Peyer's patch (tissue), 4 donors: ENCODE measurements at regions not wholly inside any gene's neighbourhood (a gene's known extent, or its start where the extent isn't known, plus 50 kb on each side); places are given as distances from the start of the nearest gene placed in this dataset.

Source experiments
- DNase-seq, 3 donors: peaks; one replicate each; pipeline ENCODE4 v3.0.0-alpha.2; 2017 to 2019
- H3K27ac ChIP-seq, 4 donors: fragments of 200-600 bp; sonication (generic); one replicate each; pipeline ENCODE4 v1.5.1; 2016 to 2019
- H3K27me3 ChIP-seq, 2 donors: fragments of 200-600 bp; sonication (generic); one replicate each; pipeline ENCODE4 v1.5.1; 2019
- H3K36me3 ChIP-seq, 3 donors: fragments of 200-600 bp; sonication (generic); one replicate each; pipeline ENCODE4 v1.5.1; 2016 to 2019
- H3K4me1 ChIP-seq, 4 donors: fragments of 200-600 bp; sonication (generic); one replicate each; pipeline ENCODE4 v1.5.1; 2016 to 2019
- H3K4me3 ChIP-seq, 4 donors: fragments of 200-600 bp; sonication (generic); 1 replicate in 3 of 4; 2 replicates in 1 of 4; pipeline ENCODE4 v1.5.1; 2016 to 2019; ENCODE audit warnings: mild to moderate bottlenecking in 1 of 4
- H3K9me3 ChIP-seq, 4 donors: fragments of 200-600 bp; sonication (generic); one replicate each; pipeline ENCODE4 v1.5.1; 2016 to 2019; ENCODE audit warnings: mild to moderate bottlenecking in 1 of 4
- CTCF ChIP-seq, 6 experiments: fragments of 450-650 bp in 4 of 6; fragments of 200-600 bp in 2 of 6; sonication (generic) in 1 of 6; IDR thresholded peaks; one replicate each; pipeline ENCODE4 v1.5.1; 2017 to 2019; ENCODE audit warnings: antibody characterized with exemption in 6 of 6, mild to moderate bottlenecking in 3 of 6, moderate library complexity in 1 of 6
- POLR2A ChIP-seq, 2 donors: fragments of 450-650 bp; IDR thresholded peaks; one replicate each; pipeline ENCODE4 v1.5.1; 2017; ENCODE audit warnings: antibody characterized with exemption in 2 of 2, mild to moderate bottlenecking in 2 of 2, moderate library complexity in 2 of 2

GRCh38 chr12:77724367-77724957 lies 106.2 kb upstream of the NAV3 start:
- Histone ChIP-seq H3K27ac (no peak overlapping the region), H3K27me3 (no peaks in the 10 kb centered on the region), H3K36me3 (no peaks in the 10 kb centered on the region), H3K9me3 (no peaks in the 10 kb centered on the region), H3K4me1 (no peaks in the 10 kb centered on the region), H3K4me3 (no peak overlapping the region)
- DNase-seq = no peak
- TF ChIP-seq CTCF (IDR thresholded peaks at IDR 0.05) (peak in 4 of 6 experiments; percentile 19 to 55 (median 52)), POLR2A (IDR thresholded peaks at IDR 0.05) (no peak)

- H3K27ac ChIP-seq = no peak overlapping the region
- no peaks in the 10 kb centered on the region for H3K27me3 ChIP-seq
- H3K9me3 ChIP-seq = no peaks in the 10 kb centered on the region
- DNase-seq = no peak
- no peaks in the 10 kb centered on the region for H3K4me1 ChIP-seq
- TF ChIP-seq POLR2A (IDR thresholded peaks at IDR 0.05) = no peak
- no peak for TF ChIP-seq CTCF (IDR thresholded peaks at IDR 0.05)
- no peak overlapping the region for H3K4me3 ChIP-seq
- H3K36me3 ChIP-seq = no peaks in the 10 kb centered on the region
Measured at GRCh38 chr12:77723308-77723707, 107.4 kb upstream of the NAV3 start.

GRCh38 chr12:77722536-77722935 lies 108.2 kb upstream of the NAV3 start:
- Histone ChIP-seq H3K36me3 (no peaks in the 10 kb centered on the region), H3K9me3 (no peaks in the 10 kb centered on the region), H3K27me3 (no peaks in the 10 kb centered on the region), H3K4me3 (no peak overlapping the region), H3K4me1 (no peaks in the 10 kb centered on the region), H3K27ac (no peak overlapping the region)
- TF ChIP-seq CTCF (IDR thresholded peaks at IDR 0.05) (no peak), POLR2A (IDR thresholded peaks at IDR 0.05) (no peak)
- no peak for DNase-seq

- no peak overlapping the region for H3K27ac ChIP-seq
- H3K4me3 ChIP-seq = no peak overlapping the region
- no peaks in the 10 kb centered on the region for H3K27me3 ChIP-seq
- H3K4me1 ChIP-seq = no peaks in the 10 kb centered on the region
- H3K36me3 ChIP-seq = no peaks in the 10 kb centered on the region
- DNase-seq = no peak
- H3K9me3 ChIP-seq = no peaks in the 10 kb centered on the region
- no peak for TF ChIP-seq POLR2A (IDR thresholded peaks at IDR 0.05)
- no peak for TF ChIP-seq CTCF (IDR thresholded peaks at IDR 0.05)
Measured at GRCh38 chr12:77720258-77720657, 110.4 kb upstream of the NAV3 start.

- H3K27ac ChIP-seq = no peak overlapping the region
- H3K4me1 ChIP-seq = no peaks in the 10 kb centered on the region
- H3K36me3 ChIP-seq = no peaks in the 10 kb centered on the region
- no peak for DNase-seq
- H3K4me3 ChIP-seq = no peak overlapping the region
- no peaks in the 10 kb centered on the region for H3K27me3 ChIP-seq
- H3K9me3 ChIP-seq = no peaks in the 10 kb centered on the region
- TF ChIP-seq POLR2A (IDR thresholded peaks at IDR 0.05) (no peak), CTCF (IDR thresholded peaks at IDR 0.05) (no peak)
Measured at GRCh38 chr12:77710209-77710608, 120.5 kb upstream of the NAV3 start.

GRCh38 chr12:77697126-77697525 lies 133.6 kb upstream of the NAV3 start:
- no peaks in the 10 kb centered on the region for H3K9me3 ChIP-seq
- H3K36me3 ChIP-seq = no peaks in the 10 kb centered on the region
- TF ChIP-seq CTCF (IDR thresholded peaks at IDR 0.05) = no peak
- TF ChIP-seq POLR2A (IDR thresholded peaks at IDR 0.05) = no peak
- DNase-seq = no peak
- no peaks in the 10 kb centered on the region for H3K27me3 ChIP-seq
- no peak overlapping the region for H3K27ac ChIP-seq
- H3K4me1 ChIP-seq = no peaks in the 10 kb centered on the region
- H3K4me3 ChIP-seq = no peak overlapping the region
